HG02678 (cell line): ENCODE measurements at regions not wholly inside any gene's neighbourhood (a gene's known extent, or its start where the extent isn't known, plus 50 kb on each side); places are given as distances from the start of the nearest gene placed in this dataset.
"Not testable (repeated sequence)": the region's sequence is repeated elsewhere in the genome, so short reads cannot be mapped to it uniquely, and the experiment has no call there.

Experiments
- ATAC-seq: cut with Tn5 transposase; IDR thresholded peaks from one replicate; pipeline ENCODE4 v1.9.1; 2021; ENCODE audit warnings: mild to moderate bottlenecking, moderate library complexity; ENCODE audit not compliant: unreplicated experiment

- not testable (repeated sequence) for ATAC-seq
Observed at GRCh38 chr4:49321511-49322300, 335.6 kb downstream of the CWH43 start.

DNA sequence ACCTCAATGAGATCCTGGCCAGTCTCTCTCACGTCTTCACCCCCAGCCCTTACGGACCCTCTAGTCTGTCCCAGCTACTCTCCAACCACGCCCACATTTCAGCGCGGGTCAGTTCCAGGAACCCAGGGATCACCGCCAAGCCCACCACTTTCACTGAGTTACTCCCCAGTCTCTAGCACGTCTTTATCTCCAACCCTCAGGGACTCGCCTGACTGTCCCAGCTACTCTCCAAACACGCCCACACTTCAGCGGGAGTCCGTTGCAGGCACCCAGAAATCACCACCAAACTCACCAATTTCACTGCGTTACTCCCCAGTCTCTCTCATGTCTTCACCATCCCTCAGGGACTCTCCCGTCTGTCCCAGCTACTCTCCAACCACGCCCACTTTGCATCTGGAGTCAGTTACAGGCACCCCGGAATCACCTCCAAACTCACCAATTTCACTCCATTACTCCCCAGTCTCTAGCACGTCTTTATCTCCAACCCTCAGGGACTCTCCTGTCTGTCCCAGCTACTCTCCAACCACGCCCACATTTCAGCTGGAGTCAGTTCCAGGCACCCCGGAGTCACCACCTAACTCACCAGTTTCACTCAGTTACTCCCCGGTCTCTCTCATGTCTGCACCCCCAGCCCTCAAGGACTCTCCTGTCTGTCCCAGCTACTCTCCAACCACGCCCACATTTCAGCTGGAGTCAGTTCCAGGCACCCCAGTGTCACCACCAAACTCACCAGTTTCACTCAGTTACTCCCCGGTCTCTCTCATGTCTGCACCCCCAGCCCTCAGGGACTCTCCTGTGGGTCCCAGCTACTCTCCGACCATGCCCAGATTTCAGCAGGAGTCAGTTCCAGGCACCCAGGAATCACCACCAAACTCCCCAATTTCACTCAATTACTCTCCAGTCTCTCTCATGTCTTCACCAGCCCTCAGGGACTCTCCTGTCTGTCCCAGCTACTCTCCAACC is 336.8 kb downstream of the CWH43 start:
- ATAC-seq = not testable (repeated sequence)

GRCh38 chr4:49323573-49323940 is 337.5 kb downstream of the CWH43 start:
- ATAC-seq = not testable (repeated sequence)
